ENCODE measurements at regions not wholly inside any gene's neighbourhood (a gene's known extent, or its start where the extent isn't known, plus 50 kb on each side); places are given as distances from the start of the nearest gene placed in this dataset.

DNA sequence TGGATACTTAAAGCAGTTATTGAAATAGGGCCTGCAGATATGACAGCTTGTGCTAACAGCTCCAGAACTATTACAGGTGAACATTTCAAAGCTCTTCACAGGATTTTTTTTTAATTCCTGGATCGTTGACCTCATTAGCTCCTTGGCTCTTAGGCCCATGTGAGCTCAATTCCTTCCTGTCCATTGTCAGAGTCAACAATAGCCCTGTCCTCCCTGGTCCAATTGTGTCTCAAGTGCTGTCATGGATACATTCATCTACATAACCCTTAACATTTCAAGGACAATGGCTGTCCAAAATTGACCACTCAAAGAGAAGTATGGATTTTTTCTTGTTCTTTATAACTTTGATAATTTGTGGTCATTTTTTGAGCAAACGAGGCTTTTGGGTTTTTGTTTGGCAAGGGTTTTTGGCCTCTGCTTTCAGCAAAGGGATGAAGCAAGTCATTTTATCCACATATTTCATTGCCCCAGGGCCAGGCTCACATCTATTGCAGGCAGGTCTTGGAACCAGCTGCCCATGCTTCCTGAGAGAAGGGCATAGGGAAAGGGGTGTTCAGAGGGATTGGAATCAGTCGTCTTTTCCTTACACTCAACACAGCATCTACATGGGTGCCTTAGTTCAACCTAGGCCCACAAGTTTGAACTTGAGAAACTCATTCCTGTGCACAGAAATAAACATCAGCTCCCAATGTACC lies 282.1 kb downstream of the TPBG start:
- Mint-ChIP-seq H3K36me3 (no peaks in the 10 kb centered on the region), H3K9me3 (peaks cover 4 to 15% (median 6%) of the 10 kb centered on the region in 7 donors), H3K27ac (no peak overlapping the region), H3K4me3 (no peak overlapping the region), H3K27me3 (ENCODE audit: low read depth in 3 of 3) (no peaks in the 10 kb centered on the region), H3K4me1 (no peaks in the 10 kb centered on the region)
- no peak for DNase-seq
- Histone ChIP-seq H3K36me3 (replicated peaks in 1 of 2; ENCODE audit: control insufficient read depth in 1 of 2, insufficient read depth in 2 of 2, low read length in 2 of 2) (no peaks in the 10 kb centered on the region), H3K9me3 (replicated peaks in 1 of 2; ENCODE audit: control insufficient read depth in 1 of 2, insufficient read depth in 1 of 2, low read length in 2 of 2) (peaks cover 0 to 5% of the 10 kb centered on the region in 2 donors), H2AFZ (ENCODE audit: insufficient read depth, low read depth, low read length, poor library complexity, severe bottlenecking) (no peak overlapping the region), H4K20me1 (ENCODE audit: insufficient read depth, low read length) (no peaks in the 10 kb centered on the region), H3K4me1 (ENCODE audit: control insufficient read depth in 1 of 2, insufficient read depth in 2 of 2, low read length in 2 of 2) (no peaks in the 10 kb centered on the region), H3K4me2 (replicated peaks; ENCODE audit: extremely low read depth, low read length, poor library complexity, severe bottlenecking) (no peak overlapping the region), H3K9ac (ENCODE audit: insufficient read depth, low read length, poor library complexity, severe bottlenecking) (no peak overlapping the region), H3K79me2 (ENCODE audit: insufficient read depth, low read length) (no peaks in the 10 kb centered on the region), H3K4me3 (replicated peaks in 1 of 3; ENCODE audit: low read depth in 2 of 3, low read length in 3 of 3) (no peak overlapping the region), H3K27me3 (ENCODE audit: control insufficient read depth in 2 of 2, insufficient read depth in 2 of 2, low read length in 2 of 2) (no peaks in the 10 kb centered on the region), H3K27ac (ENCODE audit: low read depth in 1 of 2, low read length in 2 of 2) (no peak overlapping the region)
- 22% methylated on average over 1 of the region's 3 CpGs for WGBS (ENCODE audit: insufficient coverage)
- intact Hi-C loops (cut with micrococcal nuclease), result no loop called here
- TF ChIP-seq, protein P1, sequence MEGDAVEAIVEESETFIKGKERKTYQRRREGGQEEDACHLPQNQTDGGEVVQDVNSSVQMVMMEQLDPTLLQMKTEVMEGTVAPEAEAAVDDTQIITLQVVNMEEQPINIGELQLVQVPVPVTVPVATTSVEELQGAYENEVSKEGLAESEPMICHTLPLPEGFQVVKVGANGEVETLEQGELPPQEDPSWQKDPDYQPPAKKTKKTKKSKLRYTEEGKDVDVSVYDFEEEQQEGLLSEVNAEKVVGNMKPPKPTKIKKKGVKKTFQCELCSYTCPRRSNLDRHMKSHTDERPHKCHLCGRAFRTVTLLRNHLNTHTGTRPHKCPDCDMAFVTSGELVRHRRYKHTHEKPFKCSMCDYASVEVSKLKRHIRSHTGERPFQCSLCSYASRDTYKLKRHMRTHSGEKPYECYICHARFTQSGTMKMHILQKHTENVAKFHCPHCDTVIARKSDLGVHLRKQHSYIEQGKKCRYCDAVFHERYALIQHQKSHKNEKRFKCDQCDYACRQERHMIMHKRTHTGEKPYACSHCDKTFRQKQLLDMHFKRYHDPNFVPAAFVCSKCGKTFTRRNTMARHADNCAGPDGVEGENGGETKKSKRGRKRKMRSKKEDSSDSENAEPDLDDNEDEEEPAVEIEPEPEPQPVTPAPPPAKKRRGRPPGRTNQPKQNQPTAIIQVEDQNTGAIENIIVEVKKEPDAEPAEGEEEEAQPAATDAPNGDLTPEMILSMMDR (IDR thresholded peaks at IDR 0.05), result no peak

DNA sequence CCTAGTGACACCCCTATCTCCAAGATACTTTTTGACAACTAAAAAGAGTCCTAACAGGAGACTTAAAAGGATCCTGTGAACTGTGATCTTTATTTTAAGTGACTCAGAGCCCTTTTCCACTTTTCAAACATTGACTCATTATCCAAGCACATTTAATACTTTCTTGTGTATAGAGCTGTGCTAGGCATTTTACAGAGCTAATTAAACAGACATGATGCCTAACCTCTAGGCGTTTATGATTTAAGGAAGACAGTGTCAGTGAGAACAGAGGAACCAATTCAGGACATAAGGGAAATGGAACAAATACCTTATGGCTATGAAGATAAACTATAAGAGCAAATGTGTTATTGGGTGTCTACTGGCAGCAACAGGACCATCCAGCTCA lies 282.6 kb downstream of the TPBG start:
- H3K4me2 ChIP-seq (replicated peaks; ENCODE audit: extremely low read depth, low read length, poor library complexity, severe bottlenecking), result no peak overlapping the region
- no peaks in the 10 kb centered on the region for H3K79me2 ChIP-seq (ENCODE audit: insufficient read depth, low read length)
- Mint-ChIP-seq H3K9me3 (peaks cover 4 to 15% (median 7%) of the 10 kb centered on the region in 7 donors), H3K27me3 (ENCODE audit: low read depth in 3 of 3) (no peaks in the 10 kb centered on the region), H3K4me1 (no peaks in the 10 kb centered on the region), H3K36me3 (no peaks in the 10 kb centered on the region), H3K4me3 (no peak overlapping the region), H3K27ac (no peak overlapping the region)
- WGBS (ENCODE audit: insufficient coverage), result 50% methylated on average over 1 of the region's 1 CpG
- intact Hi-C loops (cut with micrococcal nuclease), result no loop called here
- H3K27me3 ChIP-seq (ENCODE audit: control insufficient read depth in 2 of 2, insufficient read depth in 2 of 2, low read length in 2 of 2), result no peaks in the 10 kb centered on the region
- no peaks in the 10 kb centered on the region for H4K20me1 ChIP-seq (ENCODE audit: insufficient read depth, low read length)
- H3K4me3 ChIP-seq (replicated peaks in 1 of 3; ENCODE audit: low read depth in 2 of 3, low read length in 3 of 3), result no peak overlapping the region
- peaks cover 0 to 5% of the 10 kb centered on the region in 2 donors for H3K9me3 ChIP-seq (replicated peaks in 1 of 2; ENCODE audit: control insufficient read depth in 1 of 2, insufficient read depth in 1 of 2, low read length in 2 of 2)
- DNase-seq, result no peak
- H3K4me1 ChIP-seq (ENCODE audit: control insufficient read depth in 1 of 2, insufficient read depth in 2 of 2, low read length in 2 of 2), result no peaks in the 10 kb centered on the region
- TF ChIP-seq, protein P1 (IDR thresholded peaks at IDR 0.05), result no peak
- no peak overlapping the region for H2AFZ ChIP-seq (ENCODE audit: insufficient read depth, low read depth, low read length, poor library complexity, severe bottlenecking)
- no peak overlapping the region for H3K9ac ChIP-seq (ENCODE audit: insufficient read depth, low read length, poor library complexity, severe bottlenecking)
- H3K27ac ChIP-seq (ENCODE audit: low read depth in 1 of 2, low read length in 2 of 2), result no peak overlapping the region
- H3K36me3 ChIP-seq (replicated peaks in 1 of 2; ENCODE audit: control insufficient read depth in 1 of 2, insufficient read depth in 2 of 2, low read length in 2 of 2), result no peaks in the 10 kb centered on the region
